Activated T-helper 1 cell treated with anti-CD3 and anti-CD28 coated beads, Interleukin-12 subunit alpha, Interleukin-12 subunit beta, Interleukin-2, Interleukin-4 antibody, amounts not matched to agents 30 ng/mL and 10 ng/mL and 1 ng/mL, durations not matched to agents 14 hours and 24 hours and 36 hours (primary cell): ENCODE measurements at regions not wholly inside any gene's neighbourhood (a gene's known extent, or its start where the extent isn't known, plus 50 kb on each side); places are given as distances from the start of the nearest gene placed in this dataset.
"Not testable (repeated sequence)": the region's sequence is repeated elsewhere in the genome, so short reads cannot be mapped to it uniquely, and the experiment has no call there.

Experiments used
- DNase-seq: peaks from one replicate; pipeline ENCODE4 v3.0.0; 2021; ENCODE audit warnings: low spot score
- H3K27ac Mint-ChIP-seq: one replicate; pipeline ENCODE4 v1.8.0; 2021; ENCODE audit warnings: mild to moderate bottlenecking, mixed read lengths
- H3K27me3 Mint-ChIP-seq: one replicate; pipeline ENCODE4 v1.8.0; 2022; ENCODE audit warnings: mild to moderate bottlenecking, moderate library complexity, mixed read lengths; ENCODE audit not compliant: insufficient read depth
- H3K36me3 Mint-ChIP-seq: one replicate; pipeline ENCODE4 v1.8.0; 2021; ENCODE audit warnings: low read depth, mixed read lengths
- H3K4me1 Mint-ChIP-seq: one replicate; pipeline ENCODE4 v1.8.0; 2021; ENCODE audit warnings: low read depth, mixed read lengths
- H3K4me3 Mint-ChIP-seq: one replicate; pipeline ENCODE4 v1.8.0; 2021; ENCODE audit warnings: mild to moderate bottlenecking, moderate library complexity, mixed read lengths
- H3K9me3 Mint-ChIP-seq: one replicate; pipeline ENCODE4 v1.8.0; 2021; ENCODE audit warnings: mixed read lengths
- intact Hi-C: fragments of 100-400 bp; cut with micrococcal nuclease; formaldehyde crosslinking; loops from one replicate; pipeline ENCODE4 v1.15.1; 2024

- no peaks in the 10 kb centered on the region for H3K4me1 Mint-ChIP-seq
- intact Hi-C loops = no loop called here
Observed at GRCh38 chr15:87675271-87675670, 581.3 kb downstream of the NTRK3 start.

DNA sequence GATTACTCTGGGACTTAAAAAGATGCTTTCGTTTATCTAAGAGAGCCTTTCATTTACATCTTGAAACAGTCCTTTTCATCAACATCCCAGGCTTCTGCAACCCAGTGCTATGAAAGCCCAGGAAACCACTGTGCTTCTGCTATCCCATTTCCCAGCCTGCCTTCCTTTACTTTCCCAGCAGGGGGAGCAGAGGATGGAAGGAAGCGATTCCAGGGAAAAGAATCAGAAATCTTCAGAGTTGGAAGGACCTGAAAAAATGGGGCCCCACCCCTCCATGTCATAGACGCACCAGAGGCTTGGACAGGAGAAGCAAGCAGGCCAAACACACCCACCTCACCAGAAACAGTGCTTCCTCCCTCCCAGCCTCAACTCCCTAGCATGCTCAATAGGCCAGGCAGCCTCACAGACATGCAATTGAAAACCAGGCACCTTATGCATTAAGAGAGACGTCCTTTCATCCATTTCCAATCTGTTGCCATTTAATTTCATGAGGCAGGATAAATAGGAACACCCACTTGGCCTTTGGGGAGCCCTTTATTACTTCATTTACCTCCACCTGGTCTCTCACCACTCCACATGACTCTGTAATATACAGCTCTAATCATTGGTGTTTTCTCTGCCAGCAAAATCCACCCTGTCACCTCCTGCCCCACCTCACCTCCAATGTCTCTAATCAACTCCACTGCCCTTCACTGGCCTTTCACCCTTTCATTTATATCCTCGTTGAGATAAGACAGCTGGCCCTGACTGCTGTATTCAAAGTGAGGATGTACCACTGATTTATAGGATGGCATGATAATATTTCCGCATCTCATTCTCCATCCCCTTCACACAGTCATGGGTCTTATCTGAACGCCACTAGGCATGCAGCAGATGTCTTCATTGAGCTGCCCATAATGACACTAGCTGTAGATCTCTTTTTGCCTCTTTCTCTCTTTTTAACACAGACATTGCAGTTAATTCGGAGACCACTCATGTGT, 583.9 kb downstream of the NTRK3 start:
- Mint-ChIP-seq H3K36me3 (no peaks in the 10 kb centered on the region), H3K9me3 (peaks cover 47% of the 10 kb centered on the region), H3K4me3 (no peak overlapping the region), H3K27ac (no peak overlapping the region), H3K4me1 (no peaks in the 10 kb centered on the region), H3K27me3 (no peaks in the 10 kb centered on the region)
- intact Hi-C loops = no loop called here
- no peak for DNase-seq

More at GRCh38 chr15:87675271-87675670, 581.3 kb downstream of the NTRK3 start:
- Mint-ChIP-seq H3K4me3 (no peak overlapping the region), H3K9me3 (peaks cover 42% of the 10 kb centered on the region), H3K27me3 (no peaks in the 10 kb centered on the region), H3K36me3 (no peaks in the 10 kb centered on the region), H3K27ac (no peak overlapping the region)
- no peak for DNase-seq

- Mint-ChIP-seq H3K4me3 (no peak overlapping the region), H3K36me3 (no peaks in the 10 kb centered on the region), H3K9me3 (peaks cover 36% of the 10 kb centered on the region), H3K27me3 (no peaks in the 10 kb centered on the region), H3K4me1 (no peaks in the 10 kb centered on the region), H3K27ac (no peak overlapping the region)
- DNase-seq = no peak
- intact Hi-C loops = no loop called here
Observed at GRCh38 chr15:87671289-87671688, 585.2 kb downstream of the NTRK3 start.

DNA sequence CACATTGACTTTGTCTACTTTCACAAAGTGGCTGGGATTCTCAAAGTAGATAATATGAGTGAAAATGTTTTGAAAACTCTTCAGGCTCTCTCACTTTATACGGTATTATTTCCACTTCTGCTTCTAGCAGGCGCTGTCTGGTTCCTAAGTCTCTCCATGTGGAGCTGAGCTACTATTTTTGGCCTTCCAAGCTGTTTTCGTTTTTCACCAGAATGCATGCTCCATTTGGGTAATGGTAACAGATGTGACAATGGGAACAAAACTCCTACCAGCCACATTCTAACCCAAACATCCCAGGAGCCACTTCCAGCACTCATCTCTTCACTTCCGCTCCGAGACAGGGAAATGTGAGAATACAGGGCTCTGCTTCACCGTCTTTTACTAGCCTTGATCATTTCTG, 586.7 kb downstream of the NTRK3 start:
- no peaks in the 10 kb centered on the region for H3K4me1 Mint-ChIP-seq
- DNase-seq = no peak
- no peak overlapping the region for H3K4me3 Mint-ChIP-seq
- H3K36me3 Mint-ChIP-seq = no peaks in the 10 kb centered on the region
- H3K27ac Mint-ChIP-seq = no peak overlapping the region
- intact Hi-C loops = no loop called here
- H3K9me3 Mint-ChIP-seq = peaks cover 40% of the 10 kb centered on the region
- H3K27me3 Mint-ChIP-seq = no peaks in the 10 kb centered on the region

DNA sequence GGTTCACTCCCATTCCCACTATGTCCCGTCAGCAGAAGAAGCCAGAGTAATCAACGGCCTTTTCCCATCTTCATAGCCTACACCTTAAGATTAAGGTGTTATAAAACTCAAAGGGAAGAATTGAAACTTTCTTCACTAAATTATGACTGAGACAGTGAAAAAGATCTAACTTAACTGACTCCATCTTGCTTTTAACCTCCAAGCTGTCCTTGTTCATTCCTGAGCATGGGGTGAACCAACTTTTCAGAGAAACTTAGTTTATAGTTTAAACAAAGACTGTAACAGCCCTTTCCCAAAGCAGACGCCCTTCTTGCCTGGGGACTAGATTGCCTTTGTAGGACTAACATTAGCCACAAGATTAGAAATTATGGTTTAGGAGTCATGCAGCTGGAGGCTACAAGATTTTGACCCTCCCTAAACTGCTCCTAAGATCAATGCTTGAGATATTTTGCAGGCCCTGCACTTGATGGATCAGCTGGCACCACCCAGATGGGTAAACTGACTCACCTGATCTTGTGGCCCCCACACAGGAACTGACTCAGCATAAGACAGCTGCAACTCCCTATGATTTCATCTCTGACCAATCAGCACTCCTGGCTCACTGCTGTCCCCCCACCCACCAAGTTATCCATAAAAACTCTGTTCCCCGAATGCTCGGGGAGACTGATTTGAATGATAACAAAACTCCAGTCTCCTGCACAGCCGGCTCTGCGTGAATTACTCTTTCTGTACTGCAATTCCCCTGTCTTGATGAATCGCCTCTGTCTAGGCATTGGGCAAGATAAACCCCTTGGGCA, 587.6 kb downstream of the NTRK3 start:
- intact Hi-C loops, DNase-seq, H3K36me3 Mint-ChIP-seq, H3K27ac Mint-ChIP-seq, H3K27me3 Mint-ChIP-seq, H3K4me1 Mint-ChIP-seq, H3K4me3 Mint-ChIP-seq: not testable (repeated sequence)
- H3K9me3 Mint-ChIP-seq = peaks cover 38% of the 10 kb centered on the region

- H3K9me3 Mint-ChIP-seq = peaks cover 44% of the 10 kb centered on the region
- H3K27ac Mint-ChIP-seq = no peak overlapping the region
- no peak for DNase-seq
- intact Hi-C loops = no loop called here
- H3K27me3 Mint-ChIP-seq = no peaks in the 10 kb centered on the region
- peaks cover 2% of the 10 kb centered on the region for H3K36me3 Mint-ChIP-seq
- H3K4me3 Mint-ChIP-seq = no peak overlapping the region
- H3K4me1 Mint-ChIP-seq = no peaks in the 10 kb centered on the region
Observed at GRCh38 chr15:87667643-87668042, 588.9 kb downstream of the NTRK3 start.

DNA sequence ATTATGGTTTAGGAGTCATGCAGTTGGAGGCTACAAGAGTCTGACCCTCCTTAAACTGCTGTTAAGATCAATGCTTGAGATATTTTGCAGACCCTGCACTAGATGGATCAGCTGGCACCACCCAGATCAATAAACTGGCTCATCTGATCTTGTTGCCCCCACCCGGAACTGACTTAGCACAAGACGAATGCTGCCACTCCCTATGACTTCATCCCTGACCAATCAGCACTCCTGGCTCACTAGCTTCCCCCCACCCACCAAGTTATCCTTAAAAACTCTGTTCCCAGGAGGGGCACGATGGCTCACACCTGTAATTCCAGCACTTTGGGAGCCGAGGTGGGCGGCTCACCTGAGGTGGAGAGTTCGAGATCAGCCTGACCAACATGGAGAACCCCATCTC, 594.0 kb downstream of the NTRK3 start:
- Mint-ChIP-seq H3K9me3 (peaks cover 17% of the 10 kb centered on the region), H3K36me3 (peaks cover 2% of the 10 kb centered on the region), H3K27ac (no peak overlapping the region), H3K4me3 (no peak overlapping the region), H3K4me1 (no peaks in the 10 kb centered on the region), H3K27me3 (no peaks in the 10 kb centered on the region)
- no peak for DNase-seq
- intact Hi-C loops = no loop called here

DNA sequence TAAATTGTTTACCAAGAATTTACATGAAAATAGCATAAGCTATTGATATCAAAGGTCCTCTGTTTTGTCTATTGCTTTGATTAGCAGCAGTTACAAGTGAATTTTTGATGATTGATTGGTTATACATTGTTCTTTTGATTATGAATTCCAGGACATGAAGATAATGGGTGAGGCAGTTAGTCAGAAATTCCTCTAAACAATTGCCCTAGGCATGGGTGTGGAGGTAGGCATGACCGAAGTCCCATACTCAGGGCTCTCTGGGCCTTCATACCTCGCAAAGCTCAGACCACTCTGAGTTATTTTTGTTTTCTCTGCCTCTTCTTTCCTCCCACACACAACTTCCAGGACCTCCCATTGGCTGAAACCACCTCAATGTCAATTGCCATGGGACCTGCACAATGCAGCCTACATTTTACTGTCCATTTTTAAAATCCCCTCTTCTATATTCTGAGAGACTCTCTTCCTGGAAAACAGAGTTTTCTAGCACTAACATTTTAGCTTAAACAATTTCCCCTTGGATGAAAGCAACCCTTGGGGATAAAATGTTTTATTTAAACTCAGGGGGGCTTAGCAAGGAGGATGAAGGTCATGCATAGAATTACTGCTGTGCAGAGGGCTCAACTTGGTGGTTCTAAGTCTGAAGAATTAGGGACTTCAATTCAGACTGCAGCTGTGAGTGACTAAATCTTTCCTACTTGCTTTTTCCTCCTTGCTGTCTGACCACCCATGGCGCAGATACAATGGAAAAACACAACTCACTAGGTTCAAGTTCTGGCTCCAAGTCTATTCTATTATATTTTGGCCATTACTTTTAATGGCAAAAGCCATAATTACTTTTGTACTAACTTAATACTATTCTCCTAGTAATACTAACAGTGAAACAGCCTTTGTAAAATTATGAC, 594.8 kb downstream of the NTRK3 start:
- DNase-seq = no peak
- Mint-ChIP-seq H3K4me1 (no peaks in the 10 kb centered on the region), H3K9me3 (peaks cover 17% of the 10 kb centered on the region), H3K27me3 (no peaks in the 10 kb centered on the region), H3K4me3 (no peak overlapping the region), H3K27ac (no peak overlapping the region), H3K36me3 (peaks cover 2% of the 10 kb centered on the region)
- intact Hi-C loops = no loop called here

GRCh38 chr15:87660251-87661129, 596.0 kb downstream of the NTRK3 start:
- DNase-seq = no peak
- Mint-ChIP-seq H3K4me1 (no peaks in the 10 kb centered on the region), H3K9me3 (peaks cover 12% of the 10 kb centered on the region), H3K27ac (no peak overlapping the region), H3K36me3 (peaks cover 2% of the 10 kb centered on the region), H3K4me3 (no peak overlapping the region), H3K27me3 (no peaks in the 10 kb centered on the region)
- intact Hi-C loops = no loop called here

DNA sequence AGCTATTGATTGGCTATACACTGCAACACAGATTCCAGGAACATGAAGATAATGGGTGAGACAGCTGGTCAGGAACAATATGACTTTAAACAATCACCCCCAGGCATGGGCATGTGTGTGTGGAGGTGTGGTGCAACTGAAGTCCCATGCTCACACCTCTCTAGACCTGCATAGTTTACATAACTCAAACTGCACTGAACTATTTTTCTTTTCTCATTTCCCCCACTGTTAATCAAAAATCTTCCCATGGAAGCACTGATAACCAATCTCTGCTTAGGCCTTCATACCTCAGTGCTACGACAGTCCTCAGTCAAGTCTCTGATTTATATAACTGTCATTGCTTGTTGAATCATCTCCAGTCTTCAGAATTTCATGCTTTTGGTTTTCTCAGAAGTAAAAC, 600.2 kb downstream of the NTRK3 start:
- Mint-ChIP-seq H3K4me1 (no peaks in the 10 kb centered on the region), H3K36me3 (no peaks in the 10 kb centered on the region), H3K27ac (no peak overlapping the region)

GRCh38 chr15:87653646-87654045, 602.9 kb downstream of the NTRK3 start:
- no peaks in the 10 kb centered on the region for H3K27me3 Mint-ChIP-seq

More for the DNA sequence above, 600.2 kb downstream of the NTRK3 start:
- Mint-ChIP-seq H3K27me3 (no peaks in the 10 kb centered on the region), H3K9me3 (no peaks in the 10 kb centered on the region), H3K4me3 (no peak overlapping the region)
- intact Hi-C loops = no loop called here
- DNase-seq = no peak

DNA sequence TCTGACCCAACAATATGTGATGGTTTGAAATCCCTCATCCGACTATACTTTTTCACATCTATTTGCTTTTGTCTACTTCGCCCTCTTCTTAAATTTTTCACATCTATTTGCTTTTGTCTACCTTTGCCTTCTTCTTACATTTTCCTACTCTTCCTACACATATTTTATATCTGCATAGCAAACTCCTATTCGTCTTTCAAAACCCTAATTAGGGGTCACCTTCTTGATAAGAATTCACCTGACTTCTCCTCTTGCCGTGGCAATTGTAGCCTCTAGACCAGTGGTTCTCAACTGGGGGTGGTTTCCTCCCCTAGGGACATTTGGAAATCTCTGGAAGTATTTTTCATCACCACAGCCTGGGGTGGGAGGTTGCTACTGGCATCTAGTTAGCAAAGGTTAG, 607.4 kb downstream of the NTRK3 start:
- Mint-ChIP-seq H3K9me3 (peaks cover 3% of the 10 kb centered on the region), H3K4me3 (no peak overlapping the region), H3K27ac (no peak overlapping the region), H3K4me1 (peaks cover 9% of the 10 kb centered on the region), H3K36me3 (no peaks in the 10 kb centered on the region), H3K27me3 (no peaks in the 10 kb centered on the region)
- no peak for DNase-seq
- intact Hi-C loops = no loop called here

More at GRCh38 chr15:87653646-87654045, 602.9 kb downstream of the NTRK3 start:
- intact Hi-C loops = no loop called here
- Mint-ChIP-seq H3K9me3 (no peaks in the 10 kb centered on the region), H3K36me3 (no peaks in the 10 kb centered on the region), H3K4me1 (no peaks in the 10 kb centered on the region), H3K27ac (no peak overlapping the region), H3K4me3 (no peak overlapping the region)
- DNase-seq = no peak
